NT2/D1 (cell line): ENCODE measurements at regions not wholly inside any gene's neighbourhood (a gene's known extent, or its start where the extent isn't known, plus 50 kb on each side); places are given as distances from the start of the nearest gene placed in this dataset.

ENCODE experiments used
- SUZ12 ChIP-seq: IDR thresholded peaks from 2 replicates; pipeline ENCODE4 v1.6.1; 2011; ENCODE audit not compliant: insufficient read length, insufficient read depth; ENCODE audit errors: extremely low read depth
- YY1 ChIP-seq: IDR thresholded peaks from 2 replicates; pipeline ENCODE4 v1.6.1; 2011; ENCODE audit not compliant: insufficient read length, insufficient read depth
- ZNF274 ChIP-seq: IDR thresholded peaks from 2 replicates; pipeline ENCODE4 v1.6.1; 2011; ENCODE audit warnings: mild to moderate bottlenecking, low read depth, low read length

GRCh38 chr17:70603226-70603625 lies 433.9 kb downstream of the KCNJ2 start:
- TF ChIP-seq ZNF274: no peak
- TF ChIP-seq YY1: no peak
- no peak for TF ChIP-seq SUZ12
